Vagina (tissue), 2 donors: ENCODE measurements at regions not wholly inside any gene's neighbourhood (a gene's known extent, or its start where the extent isn't known, plus 50 kb on each side); places are given as distances from the start of the nearest gene placed in this dataset.

Experiments used
- DNase-seq, 2 donors: peaks; one replicate each; pipeline ENCODE4 v3.0.0-alpha.2; 2017; ENCODE audit errors: extremely low spot score in 2 of 2
- H3K27ac ChIP-seq: fragments of 200-600 bp; sonication (generic); one replicate; pipeline ENCODE4 v1.5.1; 2019
- H3K27me3 ChIP-seq: fragments of 200-600 bp; sonication (generic); one replicate; pipeline ENCODE4 v1.5.1; 2019
- H3K36me3 ChIP-seq, 2 donors: fragments of 200-600 bp; sonication (generic); one replicate each; pipeline ENCODE4 v1.5.1; 2017 to 2019
- H3K4me1 ChIP-seq: fragments of 200-600 bp; sonication (generic); one replicate; pipeline ENCODE4 v1.5.1; 2019
- H3K4me3 ChIP-seq, 2 donors: fragments of 200-600 bp; sonication (generic); 1 replicate in 1 of 2; 2 replicates in 1 of 2; pipeline ENCODE4 v1.5.1; 2016 to 2019
- H3K9me3 ChIP-seq: fragments of 200-600 bp; sonication (generic); one replicate; pipeline ENCODE4 v1.5.1; 2019
- CTCF ChIP-seq, 3 experiments: fragments of 450-650 bp in 2 of 3; fragments of 200-600 bp in 1 of 3; sonication (generic) in 1 of 3; IDR thresholded peaks; one replicate each; pipeline ENCODE4 v1.5.1; 2017 to 2019; ENCODE audit warnings: antibody characterized with exemption in 3 of 3, mild to moderate bottlenecking in 2 of 3, moderate library complexity in 2 of 3
- POLR2A ChIP-seq, 2 donors: fragments of 450-650 bp; IDR thresholded peaks; one replicate each; pipeline ENCODE4 v1.6.1; 2017; ENCODE audit warnings: antibody characterized with exemption in 2 of 2, mild to moderate bottlenecking in 2 of 2, moderate library complexity in 2 of 2
- POLR2AphosphoS5 ChIP-seq, 2 donors: sonication (generic); formaldehyde crosslinking; IDR thresholded peaks; one replicate each; pipeline ENCODE4 v1.9.0; 2017; ENCODE audit warnings: antibody characterized with exemption in 2 of 2, mild to moderate bottlenecking in 2 of 2, low read depth in 1 of 2; ENCODE audit not compliant: insufficient read depth in 1 of 2
- intact Hi-C: fragments of 100-400 bp; cut with DNase I; formaldehyde crosslinking; loops from one replicate; pipeline ENCODE4 v1.15.1; 2023

GRCh38 chr5:3489239-3489843 is 106.3 kb upstream of the IRX1 start:
- TF ChIP-seq POLR2A (IDR thresholded peaks at IDR 0.05) (no peak), POLR2AphosphoS5 (IDR thresholded peaks at IDR 0.05; ENCODE audit: insufficient read depth in 1 of 2, low read depth in 1 of 2) (no peak), CTCF (IDR thresholded peaks at IDR 0.05) (no peak)
- H3K4me3 ChIP-seq, result no peak overlapping the region
- DNase-seq, result no peak

GRCh38 chr5:3484836-3485235 is 110.8 kb upstream of the IRX1 start:
- no peak for DNase-seq
- no peak for TF ChIP-seq POLR2A (IDR thresholded peaks at IDR 0.05)
- TF ChIP-seq POLR2AphosphoS5 (IDR thresholded peaks at IDR 0.05; ENCODE audit: insufficient read depth in 1 of 2, low read depth in 1 of 2), result no peak
- no peak for TF ChIP-seq CTCF (IDR thresholded peaks at IDR 0.05)
- H3K27ac ChIP-seq, result no peak overlapping the region
- no peaks in the 10 kb centered on the region for H3K9me3 ChIP-seq
- no peaks in the 10 kb centered on the region for H3K4me1 ChIP-seq
- intact Hi-C loops, result no loop called here
- H3K27me3 ChIP-seq, result no peaks in the 10 kb centered on the region
- no peak overlapping the region for H3K4me3 ChIP-seq
- no peaks in the 10 kb centered on the region for H3K36me3 ChIP-seq

More at GRCh38 chr5:3489239-3489843, 106.3 kb upstream of the IRX1 start:
- Histone ChIP-seq H3K27ac (no peak overlapping the region), H3K27me3 (no peaks in the 10 kb centered on the region), H3K9me3 (no peaks in the 10 kb centered on the region), H3K36me3 (no peaks in the 10 kb centered on the region), H3K4me1 (no peaks in the 10 kb centered on the region)
- intact Hi-C loops, result no loop called here

GRCh38 chr5:3481175-3481574 is 114.5 kb upstream of the IRX1 start:
- no peak for DNase-seq
- no peak overlapping the region for H3K4me3 ChIP-seq
- TF ChIP-seq POLR2A (IDR thresholded peaks at IDR 0.05) (no peak), POLR2AphosphoS5 (IDR thresholded peaks at IDR 0.05; ENCODE audit: insufficient read depth in 1 of 2, low read depth in 1 of 2) (no peak), CTCF (IDR thresholded peaks at IDR 0.05) (no peak)
- H3K9me3 ChIP-seq, result no peaks in the 10 kb centered on the region
- no peaks in the 10 kb centered on the region for H3K36me3 ChIP-seq
- H3K27me3 ChIP-seq, result no peaks in the 10 kb centered on the region
- H3K4me1 ChIP-seq, result no peaks in the 10 kb centered on the region
- H3K27ac ChIP-seq, result no peak overlapping the region
- intact Hi-C loops, result no loop called here

GRCh38 chr5:3475674-3476073 is 120.0 kb upstream of the IRX1 start:
- DNase-seq, result no peak
- intact Hi-C loops, result no loop called here
- H3K27ac ChIP-seq, result no peak overlapping the region
- TF ChIP-seq CTCF (IDR thresholded peaks at IDR 0.05) (no peak), POLR2A (IDR thresholded peaks at IDR 0.05) (no peak), POLR2AphosphoS5 (IDR thresholded peaks at IDR 0.05; ENCODE audit: insufficient read depth in 1 of 2, low read depth in 1 of 2) (no peak)
- H3K4me1 ChIP-seq, result no peaks in the 10 kb centered on the region
- no peak overlapping the region for H3K4me3 ChIP-seq
- H3K36me3 ChIP-seq, result no peaks in the 10 kb centered on the region
- no peaks in the 10 kb centered on the region for H3K9me3 ChIP-seq
- H3K27me3 ChIP-seq, result no peaks in the 10 kb centered on the region

- Histone ChIP-seq H3K4me3 (no peak overlapping the region), H3K4me1 (no peaks in the 10 kb centered on the region), H3K9me3 (no peaks in the 10 kb centered on the region), H3K27ac (no peak overlapping the region), H3K36me3 (no peaks in the 10 kb centered on the region), H3K27me3 (no peaks in the 10 kb centered on the region)
- DNase-seq, result no peak
- intact Hi-C loops, result no loop called here
- no peak for TF ChIP-seq POLR2A (IDR thresholded peaks at IDR 0.05)
- TF ChIP-seq POLR2AphosphoS5 (IDR thresholded peaks at IDR 0.05; ENCODE audit: insufficient read depth in 1 of 2, low read depth in 1 of 2), result no peak
- TF ChIP-seq CTCF (IDR thresholded peaks at IDR 0.05), result no peak
These were observed 129.2 kb upstream of the IRX1 start for GRCh38 chr5:3466392-3466791.
